GM12878 (cell line): ENCODE measurements at regions not wholly inside any gene's neighbourhood (a gene's known extent, or its start where the extent isn't known, plus 50 kb on each side); places are given as distances from the start of the nearest gene placed in this dataset.

Experiments
- ATAC-seq: fragments of 200-7000 bp; cut with Tn5 transposase; 3 replicates; pipeline ENCODE4 v1.9.1; 2020; ENCODE audit warnings: mild to moderate bottlenecking, moderate library complexity
- BruUV-seq: library from RNA; stranded (reverse); fragments of 400-500 nt; replicated peaks from 2 replicates; lab custom pipeline; 2021; lab: Mats Ljungman, UMichigan
- CTCF ChIA-PET: fragments of 300-600 bp; sonication (Branson Sonifier 250); formaldehyde crosslinking; extraction: SDS; loops from one replicate; lab custom pipeline; 2021; ENCODE audit warnings: inconsistent platforms; lab: Yijun Ruan, JAX
- POLR2A ChIA-PET: fragments of 350-600 bp; formaldehyde crosslinking; extraction: SDS; loops from one replicate; lab custom pipeline; 2021; ENCODE audit warnings: inconsistent platforms; lab: Charles Lee
- RAD21 ChIA-PET: fragments of 300-600 bp; sonication (Branson Sonifier 250); formaldehyde crosslinking; loops from one replicate; lab custom pipeline; 2023; ENCODE audit warnings: antibody characterized with exemption; ENCODE audit not compliant: unreplicated experiment; lab: Charles Lee
- SMC1A ChIA-PET: fragments of 300-600 bp; sonication (Branson Sonifier 250); formaldehyde crosslinking; loops from one replicate; lab custom pipeline; 2023; ENCODE audit not compliant: unreplicated experiment, uncharacterized antibody; lab: Charles Lee
- DNase-seq: peaks from one replicate; pipeline ENCODE4 v3.0.0-alpha.2; 2011; ENCODE audit warnings: low read depth, low spot score
- FAIRE-seq: peaks from 3 replicates; lab custom pipeline; 2011; peaks lifted over from hg19 to GRCh38; lab: Jason Lieb, UNC
- H2AFZ ChIP-seq: 2 replicates; pipeline ENCODE4 v1.6.0; 2011; ENCODE audit warnings: low read depth, low read length, control low read depth; ENCODE audit not compliant: control insufficient read depth
- H3K27ac ChIP-seq: 2 replicates; pipeline ENCODE4 v1.5.1; 2011; ENCODE audit warnings: control low read depth; ENCODE audit not compliant: control insufficient read depth, insufficient read depth
- H3K27me3 ChIP-seq, 2 experiments: replicated peaks in 1 of 2; 2 replicates each; pipeline versions ENCODE4 v1.6.0 to v1.6.1; 2011; ENCODE audit warnings: low read length in 1 of 2; ENCODE audit not compliant: control insufficient read depth in 2 of 2, insufficient read depth in 2 of 2
- H3K36me3 ChIP-seq, 2 experiments: 2 replicates each; pipeline ENCODE4 v1.5.1; 2011; ENCODE audit warnings: low read length in 1 of 2; ENCODE audit not compliant: control insufficient read depth in 2 of 2, insufficient read depth in 2 of 2
- H3K4me1 ChIP-seq: 2 replicates; pipeline ENCODE4 v1.6.1; 2011; ENCODE audit warnings: mild to moderate bottlenecking, low read length, moderate library complexity, mixed read lengths; ENCODE audit not compliant: control insufficient read depth, insufficient read depth
- H3K4me2 ChIP-seq: 2 replicates; pipeline ENCODE4 v1.6.0; 2011; ENCODE audit warnings: control low read depth; ENCODE audit not compliant: control insufficient read depth, insufficient read depth
- H3K4me3 ChIP-seq: fragments of 200-600 bp; sonication (generic); 2 replicates; pipeline ENCODE4 v1.5.1; 2016
- H3K79me2 ChIP-seq: 2 replicates; pipeline ENCODE4 v1.6.0; 2011; ENCODE audit warnings: low read length; ENCODE audit not compliant: control insufficient read depth, insufficient read depth
- H3K9ac ChIP-seq: 2 replicates; pipeline ENCODE4 v1.8.0; 2011; ENCODE audit warnings: low read length, control low read depth, mixed read lengths; ENCODE audit not compliant: control insufficient read depth, insufficient read depth
- H3K9me3 ChIP-seq: replicated peaks from 3 replicates; pipeline ENCODE4 v1.5.1; 2011; ENCODE audit warnings: mild to moderate bottlenecking, low read length; ENCODE audit not compliant: control insufficient read depth, insufficient read depth
- H4K20me1 ChIP-seq: 2 replicates; pipeline ENCODE4 v1.6.0; 2011; ENCODE audit not compliant: control insufficient read depth, insufficient read depth
- BCL11A ChIP-seq: IDR thresholded peaks from 2 replicates; pipeline ENCODE4 v1.6.1; 2011; ENCODE audit warnings: low read depth, low read length
- CBX5 ChIP-seq: sonication (generic); IDR thresholded peaks from 2 replicates; pipeline ENCODE4 v1.6.1; 2016; ENCODE audit warnings: low read depth, moderate library complexity, mild to moderate bottlenecking, inconsistent platforms
- CEBPB ChIP-seq, 2 experiments: fragments of 150-350 bp in 1 of 2; IDR thresholded peaks; 2 replicates each; pipeline ENCODE4 v1.6.1; 2012 to 2014; ENCODE audit warnings: low read depth in 2 of 2, low read length in 2 of 2, borderline replicate concordance in 1 of 2, inconsistent platforms in 1 of 2
- FOXM1 ChIP-seq: IDR thresholded peaks from 2 replicates; pipeline ENCODE4 v1.6.1; 2012; ENCODE audit warnings: low read depth, mild to moderate bottlenecking, inconsistent platforms, low read length, moderate library complexity
- NR2C1 ChIP-seq: fragments of 450-650 bp; IDR thresholded peaks from 2 replicates; pipeline ENCODE4 v1.6.1; 2017; ENCODE audit warnings: antibody characterized with exemption, mild to moderate bottlenecking, moderate library complexity
- PBX3 ChIP-seq: IDR thresholded peaks from 2 replicates; pipeline ENCODE4 v1.6.1; 2011; ENCODE audit warnings: mild to moderate bottlenecking, low read depth, low read length, moderate library complexity; ENCODE audit not compliant: insufficient replicate concordance
- PKNOX1 ChIP-seq: fragments of 450-650 bp; IDR thresholded peaks from 2 replicates; pipeline ENCODE4 v1.6.1; 2016; ENCODE audit warnings: mild to moderate bottlenecking
- STAT3 ChIP-seq: IDR thresholded peaks from 2 replicates; pipeline ENCODE4 v1.6.1; 2011; ENCODE audit warnings: low read depth, low read length, improper control_type of control experiment
- SUZ12 ChIP-seq: fragments of 200-600 bp; sonication (generic); IDR thresholded peaks from one replicate; pipeline ENCODE4 v1.6.1; 2018; ENCODE audit warnings: antibody characterized with exemption, mild to moderate bottlenecking; ENCODE audit not compliant: unreplicated experiment
- ZBTB4 ChIP-seq: fragments of 450-650 bp; formaldehyde crosslinking; IDR thresholded peaks from 2 replicates; pipeline ENCODE4 v1.4.0; 2022; ENCODE audit warnings: mild to moderate bottlenecking, moderate library complexity
- WGBS: methylation state at CpG from one replicate; pipeline ENCODE4 v1.1.6; 2016; ENCODE audit warnings: low lambda C conversion rate; ENCODE audit not compliant: insufficient replicate concordance, insufficient coverage; ENCODE audit errors: missing lambda C conversion rate; 5-methylcytosine and 5-hydroxymethylcytosine counted together
- in situ Hi-C: fragments of 300-500 bp; cut with MboI; formaldehyde crosslinking; loops from 9 replicates; pipeline ENCODE4 v1.14.3; 2018; ENCODE audit warnings: mixed read lengths
- intact Hi-C: fragments of 100-400 bp; cut with micrococcal nuclease; formaldehyde crosslinking; loops from one replicate; pipeline ENCODE4 v1.14.2; 2022; ENCODE audit not compliant: unreplicated experiment

GRCh38 chr10:33418301-33418700 is 83.8 kb upstream of the NRP1 start (continued):
- TF ChIP-seq PKNOX1 (no peak), CEBPB (IDR thresholded peaks at IDR 0.05; ENCODE audit: borderline replicate concordance in 1 of 2, low read depth in 2 of 2, low read length in 2 of 2) (no peak), BCL11A (no peak)

GRCh38 chr10:33416691-33417090 is 82.2 kb upstream of the NRP1 start:
- intact Hi-C loops (no loop called here), in situ Hi-C loops (no loop called here)
- ChIA-PET POLR2A (interaction anchor here (0.9 kb wide), 1 partner anchor 84 kb away, joined by 3 read pairs; no protein-coding TSS in a partner anchor), CTCF (no interaction called here), SMC1A (interaction anchor here (0.8 to 2.0 kb wide), 8 partner anchors 9 to 224 kb away, joined by 3 to 7 read pairs (median 4); no protein-coding TSS in a partner anchor), RAD21 (interaction anchor here (1.4 to 2.0 kb wide), 2 partner anchors 83 to 84 kb away, joined by 3 to 5 read pairs; partner anchors contain the start of gene NRP1)
- no peak overlapping the region for H3K4me3 ChIP-seq
- DNase-seq (no peak), FAIRE-seq (no peak), ATAC-seq (no peak)
- no peaks in the 10 kb centered on the region for H3K27me3 ChIP-seq
- H2AFZ ChIP-seq, result no peak overlapping the region
- no peaks in the 10 kb centered on the region for H3K36me3 ChIP-seq
- H3K4me2 ChIP-seq, result no peak overlapping the region
- 35% methylated on average over 6 of the region's 6 CpGs for WGBS
- no peak overlapping the region for H3K27ac ChIP-seq
- H3K79me2 ChIP-seq, result no peaks in the 10 kb centered on the region
- no peaks in the 10 kb centered on the region for H4K20me1 ChIP-seq
- no TSS peak for BruUV-seq
- H3K4me1 ChIP-seq, result no peaks in the 10 kb centered on the region
- H3K9ac ChIP-seq, result no peak overlapping the region
- H3K9me3 ChIP-seq, result no peaks in the 10 kb centered on the region
- TF ChIP-seq STAT3 (no peak), ZBTB4 (no peak), CBX5 (no peak), NR2C1 (no peak), SUZ12 (no peak), FOXM1 (no peak), PBX3 (no peak)
